ENCODE measurements at regions not wholly inside any gene's neighbourhood (a gene's known extent, or its start where the extent isn't known, plus 50 kb on each side); places are given as distances from the start of the nearest gene placed in this dataset.

DNA sequence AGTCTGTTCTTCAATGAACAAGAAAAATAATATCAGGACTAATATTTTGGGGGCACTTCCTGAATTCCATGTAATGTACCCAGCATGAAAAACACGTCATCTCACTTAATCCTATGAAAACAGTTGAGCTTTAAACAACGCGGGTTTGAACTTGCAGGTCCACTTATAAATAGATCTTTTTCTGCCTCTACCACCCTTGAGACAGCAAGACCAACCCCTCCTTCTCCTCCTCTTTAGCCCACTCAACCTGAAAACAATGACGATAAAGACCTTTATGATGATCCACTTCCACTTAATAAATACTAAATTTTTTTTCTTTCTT is 203.9 kb upstream of the KRR1 start:
- TF ChIP-seq CTCF (conservative IDR thresholded peaks at IDR 0.05 in 1 of 2, IDR thresholded peaks at IDR 0.05 in 1 of 2; ENCODE audit: low read depth in 1 of 2, low read length in 2 of 2) (no peak), EZH2 (IDR thresholded peaks at IDR 0.05; ENCODE audit: low read length, missing control alignments) (no peak)
